T1000 (cell line): ENCODE measurements at regions not wholly inside any gene's neighbourhood (a gene's known extent, or its start where the extent isn't known, plus 50 kb on each side); places are given as distances from the start of the nearest gene placed in this dataset.

Experiments used
- DNase-seq: peaks from one replicate; lab custom pipeline; 2025; ENCODE audit warnings: mixed read lengths; lab: John Stamatoyannopoulos, UW

DNA sequence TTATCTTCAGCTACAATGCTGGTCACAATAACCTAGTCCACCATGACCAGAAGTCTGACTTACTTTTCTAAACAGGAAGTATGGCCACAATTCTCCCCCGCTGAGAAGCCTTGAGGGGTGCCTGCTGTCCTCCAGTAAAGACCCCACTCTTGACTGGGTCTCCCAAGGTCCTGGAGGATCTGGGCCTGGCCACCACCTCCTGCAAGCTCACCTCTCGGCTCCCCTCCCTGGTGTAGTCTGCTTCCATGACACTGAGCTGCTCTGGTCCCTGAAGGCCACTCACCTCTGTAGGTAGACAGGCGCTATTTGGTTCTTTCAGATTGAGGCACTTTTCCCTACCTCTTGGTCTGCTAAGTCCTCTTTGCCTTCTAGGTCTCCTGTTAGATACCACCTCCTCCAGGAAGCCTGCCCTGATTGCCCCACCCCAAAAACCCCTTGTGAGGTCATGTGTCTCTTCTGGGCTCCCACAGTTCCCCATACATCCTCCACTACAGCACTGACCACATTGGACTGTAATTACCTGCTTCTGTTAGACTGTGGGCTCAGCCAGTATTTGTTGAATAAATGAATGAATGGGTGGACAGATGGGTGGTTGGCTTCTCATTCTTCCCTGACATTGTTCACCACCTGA is 62.6 kb upstream of the IER5L start:
- no peak for DNase-seq

DNA sequence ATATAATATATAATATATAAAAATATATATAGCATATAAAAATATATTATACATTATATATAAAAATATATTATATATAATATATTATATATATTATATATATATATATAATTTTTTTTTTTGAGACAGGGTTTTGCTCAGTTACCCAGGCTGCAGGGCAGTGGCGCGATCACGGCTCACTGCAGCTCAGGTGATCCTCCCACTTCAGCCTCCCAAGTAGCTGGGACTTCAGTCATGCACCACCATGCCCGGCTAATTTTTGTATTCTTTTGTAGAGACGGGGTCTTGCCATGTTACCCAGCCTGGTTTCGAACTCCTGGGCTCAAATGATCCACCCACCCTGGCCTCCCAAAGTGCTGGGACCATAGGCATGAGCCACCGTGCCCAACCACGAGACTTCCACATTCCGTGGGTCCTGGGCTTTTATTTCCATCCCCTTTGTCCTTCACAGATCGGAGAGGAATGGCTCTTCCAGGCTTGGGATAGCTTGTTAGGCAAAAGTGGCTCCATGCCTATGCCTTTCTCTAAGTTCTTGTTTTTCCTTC is 62.0 kb upstream of the IER5L start:
- no peak for DNase-seq

DNA sequence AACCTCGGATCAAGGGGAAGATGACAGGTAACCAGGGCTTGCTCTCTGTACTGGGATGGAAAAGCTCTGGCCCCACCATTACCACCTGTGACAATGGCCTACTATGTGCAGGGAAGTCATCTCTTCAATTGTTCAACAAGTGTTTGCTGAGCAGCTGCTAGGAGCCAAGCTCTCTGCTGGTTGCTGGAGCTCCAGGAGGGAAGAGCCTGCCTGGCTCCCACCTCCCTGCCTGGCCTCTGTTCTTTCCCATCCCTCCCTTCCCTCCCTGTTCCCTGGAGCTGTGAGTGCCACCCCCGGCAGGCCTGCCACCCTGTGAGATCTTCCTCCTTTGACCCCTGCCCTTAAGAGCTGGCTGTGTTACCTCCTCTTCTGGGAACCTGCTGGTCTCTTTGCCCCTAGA is 59.7 kb upstream of the IER5L start:
- no peak for DNase-seq

DNA sequence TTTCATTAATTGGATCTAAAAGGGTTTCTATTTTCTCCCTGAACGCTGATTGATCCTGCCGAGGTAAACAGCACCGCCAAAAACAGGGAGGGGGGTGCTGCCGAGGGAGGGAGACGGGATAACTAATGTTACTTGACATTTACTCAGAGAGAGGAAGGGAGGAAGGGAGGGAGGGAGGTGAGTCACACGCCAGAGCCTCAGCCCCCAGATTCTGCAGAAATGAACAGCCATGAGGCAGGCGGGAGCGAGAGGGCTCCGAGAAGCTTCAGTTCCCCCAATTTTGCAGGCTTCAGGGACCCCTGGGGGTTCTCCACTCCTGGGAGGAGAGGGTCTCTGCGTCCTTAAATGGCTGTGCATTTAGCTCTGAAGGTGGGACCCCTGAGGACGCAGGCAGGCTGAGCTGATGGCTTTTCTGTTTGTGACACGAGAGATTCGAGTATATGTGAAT is 59.1 kb upstream of the IER5L start:
- no peak for DNase-seq

DNA sequence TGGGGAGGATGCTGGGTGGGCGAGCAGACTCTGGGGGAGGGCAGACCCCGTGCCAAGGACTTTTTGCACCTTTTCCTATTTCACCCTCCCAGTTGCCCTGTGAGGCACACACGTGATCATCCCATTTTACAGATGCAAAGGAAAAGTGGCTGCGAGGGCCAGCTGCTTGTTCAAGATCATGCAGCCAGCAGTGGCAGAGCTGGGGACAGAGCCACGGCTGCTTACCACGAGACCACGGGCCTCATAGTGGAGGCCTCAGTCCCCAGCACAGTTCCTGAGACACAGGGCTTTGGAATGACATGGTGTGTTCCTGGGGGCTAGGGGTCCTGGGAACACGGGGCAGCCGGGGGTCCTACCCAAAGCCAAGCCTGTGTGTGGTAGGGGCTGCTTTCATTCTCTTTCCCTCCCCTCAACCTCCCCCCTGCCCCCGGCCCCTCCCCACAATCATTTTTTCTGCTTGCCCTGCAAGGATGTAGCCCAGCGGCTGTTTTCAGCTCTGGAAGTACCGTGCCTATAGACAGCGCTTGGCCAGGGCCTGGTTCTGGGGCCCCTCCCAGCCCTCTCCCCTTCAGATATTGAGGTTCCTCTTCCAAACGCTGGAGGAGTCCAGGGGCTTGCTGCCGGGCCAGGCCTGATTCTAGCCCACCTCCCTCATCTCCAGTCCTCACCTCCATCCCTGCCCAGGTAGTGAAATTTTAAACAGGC is 58.5 kb upstream of the IER5L start:
- DNase-seq, result no peak

DNA sequence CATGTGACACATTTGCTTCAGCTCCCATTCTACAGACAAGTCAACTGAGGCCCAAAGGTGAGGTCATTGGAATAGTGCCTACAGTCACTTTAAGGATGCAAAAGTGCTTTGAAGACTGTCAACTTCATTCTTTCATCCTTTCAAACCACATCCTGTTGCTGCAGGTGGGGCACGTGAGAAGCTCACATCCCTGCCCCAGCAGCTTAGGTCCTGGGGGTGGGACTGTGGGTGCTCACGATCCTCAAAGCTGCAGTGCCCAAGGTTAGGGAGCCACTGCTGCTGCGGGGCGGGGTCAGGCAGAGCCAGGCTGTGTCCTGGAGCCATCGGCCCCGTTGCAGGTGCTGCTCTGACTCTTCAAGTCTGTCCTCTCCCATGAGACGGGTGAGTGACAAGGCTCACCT is 57.9 kb upstream of the IER5L start:
- no peak for DNase-seq

DNA sequence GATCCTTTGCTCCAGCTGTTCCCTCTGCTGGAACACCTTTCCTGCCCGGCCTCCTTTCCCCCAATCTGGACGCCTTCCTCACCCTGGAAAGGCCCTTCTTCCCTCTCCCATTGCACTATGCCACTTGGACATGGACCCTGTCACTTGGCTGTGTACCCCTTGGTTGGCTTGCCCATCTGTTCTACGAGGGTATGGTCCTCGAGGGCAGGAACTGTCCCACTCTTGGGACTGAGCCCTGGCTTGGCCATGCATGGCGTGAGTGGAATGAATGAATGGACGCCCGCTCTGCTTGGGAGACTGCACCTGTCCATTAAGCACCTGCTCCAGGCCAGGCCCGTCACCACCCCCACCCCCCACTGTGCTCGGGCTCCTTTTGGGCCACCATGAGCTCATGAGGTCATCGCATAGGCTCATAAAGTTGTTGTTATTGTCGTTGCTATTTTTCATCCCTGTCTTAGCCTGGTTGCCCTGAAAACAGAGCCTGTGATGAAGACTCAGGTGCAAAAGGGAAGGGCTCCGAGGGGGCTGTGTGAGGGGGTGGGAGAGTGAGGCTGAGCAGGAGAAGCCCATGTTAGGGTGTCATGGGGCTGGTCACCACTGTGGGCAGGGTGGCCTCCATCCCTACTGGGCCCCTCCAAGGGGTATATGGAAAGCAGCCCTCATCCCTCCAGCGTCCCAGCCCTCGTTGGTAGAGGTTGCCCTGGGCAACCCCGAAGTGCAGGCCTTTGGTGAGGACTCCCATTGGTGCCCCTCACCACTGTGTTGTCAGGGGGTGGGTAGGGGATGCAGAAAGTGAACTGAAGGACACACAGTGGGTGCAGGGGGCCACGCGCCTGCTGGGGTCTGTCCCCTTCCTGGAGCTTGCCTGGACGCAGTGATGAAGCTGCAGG is 57.2 kb upstream of the IER5L start:
- no peak for DNase-seq

DNA sequence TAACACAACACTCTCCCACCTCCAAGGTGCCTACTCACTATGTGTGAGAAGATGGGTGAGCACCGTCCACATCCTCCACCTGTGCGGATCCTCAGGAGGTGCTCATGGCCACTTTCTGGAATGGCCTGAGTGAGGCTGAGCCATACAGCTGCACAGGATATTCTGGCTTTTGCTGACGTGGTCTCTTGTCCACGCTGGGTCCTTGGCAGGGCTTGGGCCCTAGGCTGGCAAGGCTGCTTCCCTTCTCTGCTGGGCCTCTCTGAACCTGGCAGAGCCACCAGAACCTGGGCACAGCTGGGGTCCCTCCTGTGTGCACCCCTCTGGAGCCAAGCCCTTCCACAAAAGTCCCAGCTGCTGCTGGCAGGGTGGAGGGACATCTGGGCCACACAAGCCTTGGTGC is 56.4 kb upstream of the IER5L start:
- no peak for DNase-seq

DNA sequence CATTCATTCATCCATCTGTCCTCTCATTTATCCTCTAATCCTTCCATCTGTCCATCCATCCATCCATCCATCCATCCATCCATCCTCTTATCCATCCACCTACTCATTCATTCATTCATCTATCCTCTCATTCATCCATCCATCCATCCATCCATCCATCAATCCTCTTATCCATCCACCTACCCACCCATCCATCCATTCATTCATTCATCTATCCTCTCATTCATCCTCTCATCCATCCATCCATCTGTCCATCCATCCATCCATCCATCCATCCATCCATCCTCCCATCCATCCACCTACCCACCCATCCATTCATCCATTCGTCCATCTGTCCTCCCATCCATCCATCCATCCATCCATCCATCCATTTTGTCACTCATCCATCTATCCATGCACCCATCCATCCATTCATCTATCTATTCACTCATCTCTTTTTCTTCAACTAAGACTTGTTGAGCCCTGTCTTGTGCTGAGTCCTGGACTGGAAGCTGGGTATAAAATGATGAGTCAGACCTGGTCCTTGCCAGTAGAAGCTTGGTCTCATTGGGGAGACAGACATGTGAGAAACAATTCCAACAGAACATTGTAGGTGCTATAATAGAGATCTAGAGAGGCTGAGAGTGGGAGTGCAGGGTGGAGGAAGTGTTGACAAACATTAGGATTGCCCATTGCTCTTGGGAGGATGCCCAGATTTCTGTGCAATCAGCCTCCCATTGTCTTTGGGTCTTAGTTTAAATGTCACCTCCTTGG is 55.0 kb upstream of the IER5L start:
- no peak for DNase-seq

DNA sequence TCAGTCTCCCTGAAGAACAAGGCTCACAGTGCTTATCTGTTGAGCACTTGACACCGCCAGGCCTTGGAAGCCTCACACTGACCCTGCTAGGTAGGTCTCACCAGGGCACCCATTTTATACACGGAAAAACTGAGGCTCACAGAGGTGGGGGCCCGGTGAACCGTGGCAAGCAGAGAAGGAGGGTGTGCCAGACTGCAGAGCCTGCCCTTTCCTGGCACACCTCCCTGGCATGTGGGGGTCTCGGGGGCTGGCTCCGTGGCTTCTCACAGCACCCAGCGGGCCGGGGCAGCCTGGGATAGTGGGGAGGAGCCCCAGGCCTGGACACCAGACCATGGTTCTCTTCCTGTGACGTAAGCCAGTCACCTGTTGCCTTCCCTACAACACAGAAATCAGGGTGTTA is 53.7 kb upstream of the IER5L start:
- DNase-seq, result no peak

DNA sequence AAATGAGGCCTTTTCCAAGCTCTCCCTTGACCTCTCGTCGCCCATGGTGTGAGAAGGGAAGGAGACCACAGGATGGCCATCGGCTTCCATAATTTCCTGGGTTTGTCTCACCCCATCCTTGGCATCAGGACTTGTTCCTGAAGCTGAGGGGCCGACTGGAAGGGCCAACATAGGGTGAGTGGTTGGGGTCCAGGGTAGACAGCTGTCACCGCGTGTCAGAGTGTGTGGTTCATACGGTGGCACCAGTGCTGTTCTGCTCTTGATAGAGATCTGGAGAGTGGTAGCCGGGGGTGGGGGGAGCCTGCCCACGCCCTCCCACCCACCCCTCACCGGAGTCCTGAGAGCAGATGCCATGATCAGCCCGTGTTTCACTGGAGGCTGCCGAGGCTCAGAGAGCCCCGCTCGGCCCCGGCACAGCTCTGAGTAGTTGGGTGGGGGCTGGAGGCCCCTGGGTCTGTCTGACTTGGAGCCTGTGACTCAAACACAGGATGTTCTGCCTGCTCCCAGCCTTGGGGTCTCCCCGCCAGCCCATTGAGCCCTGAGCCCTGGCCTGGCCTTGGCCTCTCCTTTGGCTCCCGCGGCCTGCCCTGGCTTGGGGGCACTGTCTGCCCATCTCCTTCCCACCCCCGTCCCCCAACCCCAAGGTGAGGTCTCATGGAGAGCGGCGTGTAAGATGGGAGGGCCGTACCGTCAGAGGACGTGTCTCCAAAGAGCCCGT is 53.1 kb upstream of the IER5L start:
- no peak for DNase-seq

DNA sequence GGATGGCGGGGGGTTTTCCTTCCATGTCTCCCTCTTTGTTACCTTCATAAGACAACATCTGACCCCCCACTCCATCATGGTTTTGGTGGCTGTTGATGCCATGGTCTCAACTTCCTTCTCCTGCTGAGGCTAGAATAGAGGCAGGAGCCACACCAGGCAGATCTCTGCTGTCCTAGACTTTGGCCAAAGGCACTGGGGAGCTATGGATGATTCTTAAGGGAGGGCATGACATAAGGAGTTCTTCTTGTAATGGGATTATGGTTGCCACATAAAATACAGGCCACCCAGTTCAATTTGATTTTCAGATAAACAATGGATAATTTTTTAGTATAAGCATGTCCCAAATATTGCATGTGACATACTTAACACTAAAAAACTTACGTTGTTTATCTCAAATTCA is 52.2 kb upstream of the IER5L start:
- DNase-seq, result no peak
